ENCODE measurements at regions not wholly inside any gene's neighbourhood (a gene's known extent, or its start where the extent isn't known, plus 50 kb on each side); places are given as distances from the start of the nearest gene placed in this dataset.

DNA sequence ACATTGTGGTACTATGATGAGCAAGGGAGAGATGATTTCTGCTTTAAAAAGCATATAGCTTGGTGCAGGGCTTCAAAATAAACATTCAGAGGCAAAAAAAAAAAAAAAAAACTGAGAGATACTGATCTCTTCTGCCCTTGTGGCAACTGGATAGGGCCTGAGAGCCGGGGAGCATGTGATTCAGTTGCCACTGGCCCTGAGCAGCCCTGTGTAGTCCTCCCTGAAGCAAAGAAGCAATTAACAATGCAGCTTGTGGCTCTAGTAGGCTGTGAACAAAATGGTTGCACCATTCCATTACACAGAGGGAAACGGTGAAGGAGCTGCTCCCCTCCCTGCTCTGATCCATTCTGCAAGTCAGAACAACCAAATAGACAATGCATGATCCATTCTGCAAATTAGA is 347.5 kb upstream of the DAB2 start:
- H3K27ac ChIP-seq (ENCODE audit: low read depth in 2 of 2, low read length in 2 of 2) = no peak overlapping the region
- no peak overlapping the region for H3K9ac ChIP-seq (ENCODE audit: low read length in 3 of 3)
- H3K9me3 ChIP-seq (ENCODE audit: control insufficient read depth in 2 of 3, insufficient read depth in 1 of 3, low read length in 3 of 3) = no peaks in the 10 kb centered on the region
- H3K27me3 ChIP-seq (ENCODE audit: control insufficient read depth, insufficient read depth, low read length) = no peaks in the 10 kb centered on the region
- no peaks in the 10 kb centered on the region for H3K4me1 ChIP-seq (ENCODE audit: control insufficient read depth in 2 of 3, insufficient read depth in 2 of 3, low read depth in 1 of 3, low read length in 3 of 3)
- DNase-seq (no peak), FAIRE-seq (no peak)
- H3K36me3 ChIP-seq (ENCODE audit: control insufficient read depth in 2 of 3, insufficient read depth in 3 of 3, low read length in 3 of 3) = no peaks in the 10 kb centered on the region
- TF ChIP-seq, protein P1, sequence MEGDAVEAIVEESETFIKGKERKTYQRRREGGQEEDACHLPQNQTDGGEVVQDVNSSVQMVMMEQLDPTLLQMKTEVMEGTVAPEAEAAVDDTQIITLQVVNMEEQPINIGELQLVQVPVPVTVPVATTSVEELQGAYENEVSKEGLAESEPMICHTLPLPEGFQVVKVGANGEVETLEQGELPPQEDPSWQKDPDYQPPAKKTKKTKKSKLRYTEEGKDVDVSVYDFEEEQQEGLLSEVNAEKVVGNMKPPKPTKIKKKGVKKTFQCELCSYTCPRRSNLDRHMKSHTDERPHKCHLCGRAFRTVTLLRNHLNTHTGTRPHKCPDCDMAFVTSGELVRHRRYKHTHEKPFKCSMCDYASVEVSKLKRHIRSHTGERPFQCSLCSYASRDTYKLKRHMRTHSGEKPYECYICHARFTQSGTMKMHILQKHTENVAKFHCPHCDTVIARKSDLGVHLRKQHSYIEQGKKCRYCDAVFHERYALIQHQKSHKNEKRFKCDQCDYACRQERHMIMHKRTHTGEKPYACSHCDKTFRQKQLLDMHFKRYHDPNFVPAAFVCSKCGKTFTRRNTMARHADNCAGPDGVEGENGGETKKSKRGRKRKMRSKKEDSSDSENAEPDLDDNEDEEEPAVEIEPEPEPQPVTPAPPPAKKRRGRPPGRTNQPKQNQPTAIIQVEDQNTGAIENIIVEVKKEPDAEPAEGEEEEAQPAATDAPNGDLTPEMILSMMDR (IDR thresholded peaks at IDR 0.05; ENCODE audit: borderline replicate concordance, extremely low read depth, insufficient read depth) = no peak
- intact Hi-C loops (cut with DNase I) = no loop called here
- H3K4me3 ChIP-seq (ENCODE audit: low read length in 3 of 3) = no peak overlapping the region

DNA sequence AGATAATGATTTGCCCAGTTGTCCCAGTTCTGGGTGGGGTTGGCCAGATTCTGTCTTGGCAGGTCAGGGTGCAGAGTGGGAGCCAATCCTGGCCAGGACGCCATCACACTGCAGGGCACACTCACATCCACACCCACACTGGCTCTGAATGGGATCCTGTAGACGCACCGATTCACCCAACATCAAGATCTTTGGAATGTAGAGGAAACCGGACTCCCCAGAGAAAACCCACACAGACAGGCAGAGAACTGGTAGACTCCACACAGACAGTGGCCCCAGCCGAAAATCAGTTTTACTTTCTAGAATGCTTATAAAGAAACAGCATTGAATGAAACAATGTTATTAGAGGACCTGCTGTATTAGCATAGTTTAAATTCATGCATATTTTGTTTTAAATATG is 343.1 kb upstream of the DAB2 start:
- no peaks in the 10 kb centered on the region for H3K27me3 ChIP-seq (ENCODE audit: control insufficient read depth, insufficient read depth, low read length)
- H3K36me3 ChIP-seq (ENCODE audit: control insufficient read depth in 2 of 3, insufficient read depth in 3 of 3, low read length in 3 of 3) = no peaks in the 10 kb centered on the region
- peaks cover 0 to 2% (median 0%) of the 10 kb centered on the region in 3 donors for H3K9me3 ChIP-seq (ENCODE audit: control insufficient read depth in 2 of 3, insufficient read depth in 1 of 3, low read length in 3 of 3)
- H3K9ac ChIP-seq (ENCODE audit: low read length in 3 of 3) = no peak overlapping the region
- intact Hi-C loops (cut with DNase I) = no loop called here
- no peak overlapping the region for H3K27ac ChIP-seq (ENCODE audit: low read depth in 2 of 2, low read length in 2 of 2)
- H3K4me3 ChIP-seq (ENCODE audit: low read length in 3 of 3) = no peak overlapping the region
- DNase-seq (no peak), FAIRE-seq (no peak)
- H3K4me1 ChIP-seq (ENCODE audit: control insufficient read depth in 2 of 3, insufficient read depth in 2 of 3, low read depth in 1 of 3, low read length in 3 of 3) = no peaks in the 10 kb centered on the region
- TF ChIP-seq, protein P1 (IDR thresholded peaks at IDR 0.05; ENCODE audit: borderline replicate concordance, extremely low read depth, insufficient read depth) = no peak

DNA sequence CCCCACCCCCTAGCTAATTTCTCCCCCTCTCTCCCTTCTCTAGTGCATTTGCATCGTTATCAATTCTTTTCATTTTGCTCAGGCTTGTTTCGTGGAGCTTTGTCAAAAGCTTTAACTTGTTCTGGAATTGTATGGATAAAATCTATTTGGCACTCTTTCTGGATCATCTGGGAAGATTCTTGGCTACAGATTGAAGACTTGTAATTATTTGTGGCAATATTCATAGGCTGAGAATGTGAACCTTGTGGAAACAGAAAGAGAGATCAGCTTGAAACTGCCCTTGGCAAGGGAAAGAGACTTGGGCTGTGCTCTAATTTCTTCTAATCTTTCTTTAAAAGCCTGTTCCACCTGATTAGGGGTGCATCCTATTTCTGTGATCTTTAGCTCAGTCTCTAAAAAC is 340.6 kb upstream of the DAB2 start:
- Histone ChIP-seq H3K9ac (ENCODE audit: low read length in 3 of 3) (no peak overlapping the region), H3K27me3 (ENCODE audit: control insufficient read depth, insufficient read depth, low read length) (no peaks in the 10 kb centered on the region), H3K4me3 (ENCODE audit: low read length in 3 of 3) (no peak overlapping the region), H3K9me3 (ENCODE audit: control insufficient read depth in 2 of 3, insufficient read depth in 1 of 3, low read length in 3 of 3) (peaks cover 0 to 2% (median 0%) of the 10 kb centered on the region in 3 donors), H3K27ac (ENCODE audit: low read depth in 2 of 2, low read length in 2 of 2) (no peak overlapping the region), H3K4me1 (ENCODE audit: control insufficient read depth in 2 of 3, insufficient read depth in 2 of 3, low read depth in 1 of 3, low read length in 3 of 3) (no peaks in the 10 kb centered on the region), H3K36me3 (ENCODE audit: control insufficient read depth in 2 of 3, insufficient read depth in 3 of 3, low read length in 3 of 3) (no peaks in the 10 kb centered on the region)
- intact Hi-C loops (cut with DNase I) = no loop called here
- TF ChIP-seq, protein P1 (IDR thresholded peaks at IDR 0.05; ENCODE audit: borderline replicate concordance, extremely low read depth, insufficient read depth) = no peak
- no peak for FAIRE-seq
- no peak for DNase-seq

DNA sequence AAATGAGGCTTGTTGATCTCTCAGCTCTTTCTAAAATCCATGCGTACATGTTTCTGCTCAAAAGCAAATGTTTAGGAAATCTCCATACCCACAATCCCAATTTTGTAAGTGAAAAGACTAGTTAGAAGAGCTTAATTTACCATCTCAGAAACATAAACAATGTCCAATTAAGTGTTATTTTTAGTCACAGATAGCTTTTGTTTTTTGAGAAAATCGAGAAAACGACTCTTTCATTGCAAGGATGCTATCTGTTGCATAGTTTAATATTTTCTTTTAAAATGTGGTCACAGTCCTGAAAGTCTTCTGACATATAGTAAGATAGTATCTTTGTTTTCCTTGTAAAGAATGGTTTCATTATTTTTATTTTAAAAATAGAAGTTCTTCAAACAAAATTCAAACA is 338.0 kb upstream of the DAB2 start:
- Histone ChIP-seq H3K9me3 (ENCODE audit: control insufficient read depth in 2 of 3, insufficient read depth in 1 of 3, low read length in 3 of 3) (peaks cover 0 to 2% (median 0%) of the 10 kb centered on the region in 3 donors), H3K9ac (ENCODE audit: low read length in 3 of 3) (no peak overlapping the region), H3K4me3 (ENCODE audit: low read length in 3 of 3) (no peak overlapping the region), H3K27ac (ENCODE audit: low read depth in 2 of 2, low read length in 2 of 2) (no peak overlapping the region), H3K27me3 (ENCODE audit: control insufficient read depth, insufficient read depth, low read length) (no peaks in the 10 kb centered on the region), H3K4me1 (ENCODE audit: control insufficient read depth in 2 of 3, insufficient read depth in 2 of 3, low read depth in 1 of 3, low read length in 3 of 3) (no peaks in the 10 kb centered on the region), H3K36me3 (ENCODE audit: control insufficient read depth in 2 of 3, insufficient read depth in 3 of 3, low read length in 3 of 3) (no peaks in the 10 kb centered on the region)
- intact Hi-C loops (cut with DNase I) = no loop called here
- DNase-seq = no peak
- FAIRE-seq = peak; percentile 13
- TF ChIP-seq, protein P1 (IDR thresholded peaks at IDR 0.05; ENCODE audit: borderline replicate concordance, extremely low read depth, insufficient read depth) = no peak
